Erythroblast (primary cell): ENCODE measurements at regions not wholly inside any gene's neighbourhood (a gene's known extent, or its start where the extent isn't known, plus 50 kb on each side); places are given as distances from the start of the nearest gene placed in this dataset.
"Not testable (repeated sequence)": the region's sequence is repeated elsewhere in the genome, so short reads cannot be mapped to it uniquely, and the experiment has no call there.

Source experiments
- DNase-seq, 2 experiments: peaks; one replicate each; lab custom pipeline; 2025; lab: John Stamatoyannopoulos, UW
- GATA1 ChIP-seq: IDR thresholded peaks from 2 replicates; pipeline ENCODE4 v1.6.1; 2011; ENCODE audit warnings: low read depth, mild to moderate bottlenecking, control low read depth, low read length, moderate library complexity
- POLR2A ChIP-seq: IDR thresholded peaks from 2 replicates; pipeline ENCODE4 v1.6.1; 2011; ENCODE audit warnings: mild to moderate bottlenecking, low read length

DNA sequence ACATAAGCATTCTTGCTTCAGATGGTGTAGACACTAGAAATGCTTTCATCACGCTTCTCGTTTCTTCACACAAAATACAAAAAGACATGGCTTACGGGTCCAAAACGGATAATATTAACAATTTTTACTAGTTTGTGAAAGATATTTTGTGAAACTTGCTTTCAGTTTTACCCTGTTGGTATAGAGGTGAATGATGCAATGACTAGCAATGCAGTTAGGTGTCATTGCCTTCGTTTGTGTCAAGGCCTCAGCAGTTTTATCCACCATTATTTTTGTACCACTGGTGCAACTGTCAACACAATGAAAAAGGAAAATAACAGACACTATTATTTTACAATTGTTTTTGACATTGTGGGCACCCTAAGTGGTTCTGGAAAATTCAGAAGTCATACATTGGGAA is 323.0 kb downstream of the FLRT2 start:
- peak; percentile 15 to 65 for DNase-seq
- TF ChIP-seq POLR2A (no peak), GATA1 (no peak)

DNA sequence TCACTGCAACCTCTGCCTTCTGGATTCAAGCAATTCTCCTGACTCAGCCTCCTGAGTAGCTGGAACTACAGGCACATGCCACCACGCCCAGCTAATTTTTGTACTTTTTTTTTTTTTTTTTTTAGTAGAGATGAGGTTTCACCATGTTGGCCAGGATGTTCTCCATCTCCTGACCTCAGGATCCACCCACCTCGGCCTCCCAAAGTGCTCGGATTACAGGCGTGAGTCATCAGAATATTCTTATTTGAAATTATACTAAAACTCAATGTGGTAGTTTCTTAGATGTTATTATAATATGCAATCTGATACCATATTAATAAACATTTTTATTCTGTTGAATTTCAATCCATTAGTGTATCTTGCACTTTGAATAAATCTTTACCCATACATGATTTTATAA is 322.2 kb downstream of the FLRT2 start:
- DNase-seq = not testable (repeated sequence)

DNA sequence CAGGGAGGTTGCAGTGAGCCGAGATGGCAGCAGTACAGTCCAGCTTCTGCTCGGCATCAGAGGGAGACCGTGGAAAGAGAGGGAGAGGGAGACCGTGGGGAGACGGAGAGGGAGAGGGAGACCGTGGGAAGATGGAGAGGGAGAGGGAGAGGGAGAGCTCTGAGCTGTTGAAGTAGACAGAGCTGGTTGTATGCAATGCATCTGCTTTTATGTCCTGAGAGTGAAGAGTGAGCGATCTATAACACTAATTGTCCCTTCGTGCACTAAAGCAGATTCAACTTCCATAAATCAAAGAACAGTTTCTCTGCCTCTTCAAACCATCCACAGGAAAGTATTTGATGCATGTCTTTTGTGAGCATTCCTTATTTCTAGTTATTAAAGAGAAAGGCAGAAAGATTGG is 300.6 kb downstream of the FLRT2 start:
- DNase-seq = not testable (repeated sequence)

DNA sequence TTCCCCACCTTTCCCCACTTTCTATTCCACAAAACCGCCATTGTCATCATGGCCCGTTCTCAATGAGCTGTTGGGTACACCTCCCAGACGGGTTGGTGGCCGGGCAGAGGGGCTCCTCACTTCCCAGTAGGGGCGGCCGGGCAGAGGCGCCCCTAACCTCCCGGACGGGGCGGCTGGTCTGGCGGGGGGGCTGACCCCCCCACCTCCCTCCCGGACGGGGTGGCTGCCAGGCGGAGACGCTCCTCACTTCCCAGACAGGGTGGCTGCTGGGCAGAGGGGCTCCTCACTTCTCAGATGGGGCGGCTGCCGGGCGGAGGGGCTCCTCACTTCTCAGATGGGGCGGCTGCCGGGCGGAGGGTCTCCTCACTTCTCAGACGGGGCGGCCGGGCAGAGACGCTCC is 299.7 kb downstream of the FLRT2 start:
- not testable (repeated sequence) for DNase-seq

DNA sequence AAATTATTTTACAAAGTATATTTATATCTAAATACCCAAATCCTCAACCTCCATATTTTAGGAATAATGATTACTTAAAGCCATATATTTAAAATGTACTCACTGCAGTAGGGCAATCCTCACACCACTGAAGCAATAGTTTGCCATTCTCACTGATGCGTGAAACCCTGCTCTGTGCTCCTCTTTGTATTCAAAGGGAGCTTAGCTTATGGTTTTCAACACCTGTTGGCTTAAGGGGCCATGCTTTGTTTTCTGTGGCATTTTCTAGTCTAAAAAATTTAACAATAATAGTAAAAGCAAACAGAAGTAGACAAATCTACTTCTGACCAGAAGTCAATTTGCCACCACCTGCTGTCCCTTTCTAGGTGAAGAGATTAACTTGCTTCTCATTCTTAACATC is 294.6 kb downstream of the FLRT2 start:
- TF ChIP-seq GATA1 (no peak), POLR2A (no peak)
- no peak for DNase-seq

DNA sequence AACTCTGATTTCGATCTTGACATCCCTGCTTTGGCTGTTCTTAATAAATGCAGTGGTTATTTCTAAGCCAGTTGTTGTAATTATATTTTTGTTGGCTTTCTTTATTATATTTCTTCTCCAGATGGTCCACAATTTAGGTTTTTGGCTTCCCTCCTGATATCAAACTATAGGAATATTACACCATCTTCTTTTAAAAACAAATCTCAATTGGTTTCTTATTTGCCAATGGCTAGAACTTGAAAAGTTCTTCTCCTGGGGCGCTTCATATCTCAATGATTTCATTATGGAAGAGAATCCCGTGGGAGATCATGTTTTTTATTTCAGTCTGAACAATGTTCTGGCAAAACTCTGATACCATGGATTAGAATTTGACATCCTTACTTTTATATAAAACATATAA is 292.3 kb downstream of the FLRT2 start:
- DNase-seq = no peak
- TF ChIP-seq GATA1 (no peak), POLR2A (no peak)

DNA sequence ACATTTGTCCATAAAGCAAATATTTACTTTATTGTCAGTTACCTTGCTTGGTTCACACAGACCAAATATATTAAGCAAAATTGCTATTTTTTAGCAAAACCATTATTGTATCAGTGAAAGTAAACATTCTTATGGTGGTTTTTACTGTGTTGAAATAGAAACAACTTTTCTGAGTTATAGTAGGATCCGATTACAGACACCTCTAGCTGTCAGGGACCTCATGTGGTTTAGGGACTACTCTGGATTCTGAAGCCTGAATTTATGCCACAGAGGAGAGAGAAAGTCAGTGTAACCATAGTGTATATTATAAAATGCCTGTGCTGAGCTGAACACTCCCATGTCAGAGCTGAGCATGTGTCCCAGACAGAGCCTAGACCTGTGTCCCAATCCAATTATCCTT is 287.5 kb downstream of the FLRT2 start:
- TF ChIP-seq GATA1 (no peak), POLR2A (no peak)
- DNase-seq = no peak

DNA sequence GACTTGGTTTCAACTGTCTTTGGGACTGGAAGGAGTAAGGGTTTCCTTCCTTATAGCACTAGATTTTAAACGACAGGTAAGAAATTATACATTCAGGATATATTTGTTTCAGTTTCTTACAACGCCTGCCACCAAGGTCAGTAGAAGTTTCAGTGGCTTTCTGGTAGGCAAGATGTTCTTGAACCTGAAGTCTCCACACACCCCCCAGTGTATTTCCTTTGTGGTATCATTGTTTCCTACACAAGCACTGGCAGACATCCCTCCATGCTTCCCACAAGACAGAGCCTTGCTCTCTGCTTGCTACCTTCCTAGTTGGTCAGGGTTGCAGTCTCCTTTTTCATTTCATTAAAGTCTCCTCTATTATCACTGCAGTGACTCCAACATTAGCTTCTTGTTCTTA is 283.1 kb downstream of the FLRT2 start:
- no peak for DNase-seq
- TF ChIP-seq POLR2A = no peak
- no peak for TF ChIP-seq GATA1

DNA sequence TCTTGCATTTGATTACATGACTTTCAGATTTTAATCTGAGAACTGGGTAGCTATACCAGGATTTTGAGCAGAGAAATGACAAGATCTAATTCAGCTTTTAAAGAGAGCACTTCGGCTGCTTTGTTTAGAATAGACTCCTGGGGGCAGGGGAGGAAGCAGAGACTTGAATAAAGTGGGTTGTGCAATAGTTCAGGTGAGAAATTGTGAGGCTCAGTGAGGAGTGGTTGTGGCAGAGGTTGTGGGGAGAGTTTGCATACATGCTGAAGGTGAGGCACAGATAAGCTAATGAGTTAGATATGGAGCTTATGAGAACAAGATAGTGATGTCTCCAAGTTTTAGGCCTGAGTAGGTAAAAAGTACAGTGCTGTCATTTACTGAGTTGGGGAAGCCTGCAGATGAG is 281.4 kb downstream of the FLRT2 start:
- DNase-seq = no peak
- TF ChIP-seq POLR2A = no peak

DNA sequence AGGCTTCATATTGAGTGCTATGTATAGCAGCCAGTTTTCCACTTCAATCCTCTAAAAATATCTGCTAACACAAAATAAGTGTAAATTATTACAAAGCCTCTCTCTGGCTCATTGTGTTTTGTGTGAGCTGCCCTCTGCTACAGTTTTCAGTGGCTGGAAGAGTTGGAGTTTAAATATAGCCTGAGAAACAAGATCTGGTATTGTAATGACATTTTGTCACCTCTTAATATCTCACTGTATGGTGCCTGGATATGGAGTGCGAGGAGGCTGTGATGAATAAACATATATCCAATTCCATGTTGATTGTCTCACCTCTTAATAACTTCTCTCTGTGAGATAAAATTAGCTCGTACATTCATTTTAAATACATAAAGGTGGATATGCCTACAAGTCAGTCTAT is 269.7 kb downstream of the FLRT2 start:
- no peak for TF ChIP-seq GATA1
- no peak for TF ChIP-seq POLR2A

DNA sequence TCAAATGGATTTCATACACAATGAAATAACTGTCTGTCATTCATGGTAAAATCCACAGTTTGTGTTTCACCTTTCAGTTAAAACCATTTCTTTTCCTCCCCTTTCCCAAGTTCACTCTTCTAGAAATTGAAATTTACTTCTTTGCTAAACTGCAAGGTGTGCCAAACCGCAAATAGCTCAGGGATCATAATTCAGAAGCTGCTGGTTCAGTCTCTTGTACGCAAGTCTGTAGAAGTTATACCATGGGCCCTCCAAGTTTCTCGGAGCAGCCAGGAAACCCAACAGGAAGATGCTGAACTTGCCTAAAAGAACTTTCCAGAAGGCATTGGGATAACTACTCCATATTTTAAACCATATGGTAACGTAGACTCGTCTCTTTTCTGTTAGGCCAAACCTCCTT is 268.9 kb downstream of the FLRT2 start:
- TF ChIP-seq POLR2A (no peak), GATA1 (no peak)
- DNase-seq = no peak

More for the DNA sequence above, 269.7 kb downstream of the FLRT2 start:
- DNase-seq = no peak

DNA sequence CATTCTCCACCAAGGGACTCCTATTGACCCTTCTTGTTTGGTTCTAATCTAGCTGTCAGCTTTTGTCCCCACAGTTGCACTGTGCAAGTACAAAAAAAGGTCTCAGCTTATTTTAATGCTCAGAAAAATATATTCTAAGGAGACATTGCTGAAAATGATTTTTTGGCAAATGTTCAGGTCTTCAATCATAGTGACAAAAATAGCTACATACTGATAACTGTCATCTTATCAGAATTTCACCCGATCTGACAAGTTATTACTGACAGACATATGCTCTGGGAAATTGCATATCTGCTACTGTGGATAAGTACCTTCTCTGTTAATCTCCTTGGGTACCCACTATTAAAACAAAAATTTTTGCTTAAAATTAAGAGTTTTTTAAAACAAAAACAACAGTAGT is 263.6 kb downstream of the FLRT2 start:
- TF ChIP-seq GATA1 = no peak
- no peak for TF ChIP-seq POLR2A
- DNase-seq = no peak

DNA sequence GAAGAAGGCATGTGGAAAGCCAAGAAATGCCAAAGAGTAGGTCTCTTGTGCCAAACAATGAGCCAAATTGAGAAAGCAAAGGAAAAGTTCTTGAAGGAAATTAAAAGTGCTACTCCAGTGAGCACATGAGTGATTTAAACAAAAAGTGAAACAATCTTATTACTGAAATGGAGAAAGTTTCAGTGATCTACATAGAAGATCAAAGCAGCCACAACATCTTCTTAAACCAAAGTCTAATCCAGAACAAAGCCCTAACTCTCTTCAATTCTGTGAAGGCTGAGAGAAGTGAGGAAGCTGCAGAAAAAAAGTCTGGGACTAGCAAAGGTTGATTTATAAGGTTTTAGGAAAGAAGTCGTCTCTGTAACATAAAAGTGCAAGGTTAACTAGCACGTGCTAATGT is 259.6 kb downstream of the FLRT2 start:
- DNase-seq = no peak

DNA sequence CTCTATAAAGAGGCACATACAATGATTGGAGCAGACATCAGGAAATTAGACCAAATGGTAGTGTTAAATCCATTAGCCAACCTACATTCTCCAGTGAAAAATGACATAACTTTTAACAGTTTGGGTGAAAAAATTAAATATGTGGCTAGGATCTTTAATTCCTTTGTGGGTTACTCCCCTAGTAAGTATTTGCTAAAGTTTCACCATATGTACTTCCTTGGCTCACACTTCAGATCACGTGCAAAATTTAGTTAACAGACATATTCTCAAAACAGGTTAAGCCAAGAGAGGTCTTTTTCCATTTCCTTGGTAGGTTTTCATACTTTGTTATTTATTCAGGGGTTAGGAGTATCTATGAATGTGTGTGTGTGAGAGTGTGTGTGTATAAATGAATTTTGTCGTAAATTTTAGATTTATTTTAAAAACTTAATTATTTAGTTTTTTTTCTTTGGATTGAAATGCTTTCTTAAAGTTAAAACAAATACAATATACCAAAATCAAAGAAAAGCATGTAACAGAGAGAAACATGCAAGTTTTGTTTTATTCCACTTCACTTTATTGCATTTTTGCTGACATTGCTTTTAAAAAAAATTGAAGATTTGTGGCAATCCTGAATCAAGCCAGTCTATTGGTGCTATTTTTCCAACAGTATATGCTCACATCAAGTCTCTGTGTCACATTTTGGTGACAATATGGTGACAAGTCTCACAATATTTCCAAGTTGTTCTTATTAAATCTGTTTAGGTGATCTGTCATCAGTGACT is 258.7 kb downstream of the FLRT2 start:
- no peak for DNase-seq
- TF ChIP-seq POLR2A (no peak), GATA1 (no peak)

More for the DNA sequence above, 259.6 kb downstream of the FLRT2 start:
- TF ChIP-seq POLR2A (no peak), GATA1 (no peak)

DNA sequence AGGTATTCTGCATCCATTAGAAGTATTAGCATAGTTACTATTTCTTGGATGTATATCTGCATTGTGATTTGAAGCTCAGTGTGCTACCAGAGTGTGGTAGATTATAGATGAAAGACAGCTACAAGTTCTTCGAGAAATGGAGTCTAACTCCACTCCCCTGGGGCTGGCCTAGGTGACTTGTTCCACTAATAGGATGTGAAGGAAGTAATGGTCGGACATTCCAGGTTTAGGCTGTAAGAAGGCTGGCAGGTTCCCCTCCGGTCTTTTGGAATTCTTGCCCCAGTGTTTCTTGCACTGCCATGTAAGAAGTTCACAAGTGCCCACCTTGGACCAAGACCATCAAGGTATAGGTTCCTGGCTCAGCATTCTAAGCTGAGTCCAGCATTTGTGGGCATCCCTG is 236.4 kb downstream of the FLRT2 start:
- DNase-seq = no peak
- TF ChIP-seq POLR2A (no peak), GATA1 (no peak)

DNA sequence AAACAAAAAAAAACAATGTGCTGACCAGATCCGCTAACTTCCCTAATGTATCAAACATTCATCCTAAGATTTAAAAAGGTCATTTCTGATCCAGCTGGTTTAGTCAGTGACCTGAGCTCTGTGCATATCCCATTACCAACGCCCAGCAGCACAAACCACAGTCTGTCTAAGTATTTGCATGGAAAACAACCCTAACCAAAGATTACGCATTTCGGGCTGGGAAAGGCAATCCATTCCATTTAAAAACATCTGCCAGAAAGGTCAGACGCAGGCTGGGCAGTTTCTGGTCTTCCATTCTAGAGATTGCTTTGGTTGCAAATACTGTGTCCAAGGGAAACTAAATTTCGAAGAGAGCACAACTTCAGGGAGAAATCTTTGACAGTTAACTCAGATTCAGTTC is 234.9 kb downstream of the FLRT2 start:
- no peak for DNase-seq

DNA sequence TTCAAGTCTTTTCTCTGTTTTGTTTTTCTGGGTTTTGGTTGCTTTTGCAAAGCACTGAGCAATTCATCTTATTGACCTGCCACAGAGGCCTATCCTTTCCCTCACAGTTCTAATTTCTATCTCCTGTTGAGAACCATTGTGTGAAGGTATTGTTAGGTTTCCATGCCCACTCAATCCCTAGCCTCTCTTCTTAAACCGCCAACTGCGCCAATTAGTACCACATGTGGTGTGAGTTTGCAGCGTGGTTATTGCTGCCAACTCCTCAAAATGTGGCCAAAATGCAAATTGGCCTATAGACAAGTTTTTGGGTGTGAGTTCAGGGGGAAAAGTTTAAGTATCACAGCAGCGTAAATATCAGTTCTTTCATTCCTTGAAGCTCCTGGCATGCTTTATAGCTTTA is 232.6 kb downstream of the FLRT2 start:
- DNase-seq = no peak
- TF ChIP-seq POLR2A (no peak), GATA1 (no peak)

More for the DNA sequence above, 234.9 kb downstream of the FLRT2 start:
- TF ChIP-seq GATA1 = no peak
- TF ChIP-seq POLR2A = no peak
